HG03439 (cell line): ENCODE measurements at regions not wholly inside any gene's neighbourhood (a gene's known extent, or its start where the extent isn't known, plus 50 kb on each side); places are given as distances from the start of the nearest gene placed in this dataset.
"Not testable (repeated sequence)": the region's sequence is repeated elsewhere in the genome, so short reads cannot be mapped to it uniquely, and the experiment has no call there.

Source experiments
- ATAC-seq: cut with Tn5 transposase; IDR thresholded peaks from one replicate; pipeline ENCODE4 v1.9.1; 2021; ENCODE audit warnings: mild to moderate bottlenecking, moderate library complexity; ENCODE audit not compliant: unreplicated experiment

- ATAC-seq = not testable (repeated sequence)
These were observed 271.9 kb downstream of the LRATD1 start for GRCh38 chr2:14904378-14904777.

- no peak for ATAC-seq
These were observed 273.1 kb downstream of the LRATD1 start for GRCh38 chr2:14905571-14905970.

GRCh38 chr2:14907014-14907612 lies 274.6 kb downstream of the LRATD1 start:
- no peak for ATAC-seq

GRCh38 chr2:14909795-14910194 lies 277.3 kb downstream of the LRATD1 start:
- ATAC-seq = no peak

GRCh38 chr2:14910654-14911053 lies 278.1 kb downstream of the LRATD1 start:
- no peak for ATAC-seq

GRCh38 chr2:14915983-14916382 lies 283.5 kb downstream of the LRATD1 start:
- no peak for ATAC-seq

GRCh38 chr2:14923820-14924580 lies 291.5 kb downstream of the LRATD1 start:
- ATAC-seq = no peak

- no peak for ATAC-seq
These were observed 293.0 kb downstream of the LRATD1 start for GRCh38 chr2:14925471-14925870.

- ATAC-seq = no peak
These were observed 294.6 kb downstream of the LRATD1 start for GRCh38 chr2:14927021-14927564.

- no peak for ATAC-seq
These were observed 295.5 kb downstream of the LRATD1 start for GRCh38 chr2:14928056-14928455.

GRCh38 chr2:14930441-14930840 lies 297.9 kb downstream of the LRATD1 start:
- no peak for ATAC-seq

GRCh38 chr2:14932285-14932684 lies 299.8 kb downstream of the LRATD1 start:
- no peak for ATAC-seq

GRCh38 chr2:14933753-14934152 lies 301.2 kb downstream of the LRATD1 start:
- ATAC-seq = no peak

GRCh38 chr2:14936426-14936825 lies 303.9 kb downstream of the LRATD1 start:
- ATAC-seq = no peak

GRCh38 chr2:14937336-14937735 lies 304.8 kb downstream of the LRATD1 start:
- ATAC-seq = no peak

- no peak for ATAC-seq
These were observed 308.7 kb downstream of the LRATD1 start for GRCh38 chr2:14941151-14941631.

GRCh38 chr2:14942987-14943386 lies 310.5 kb downstream of the LRATD1 start:
- ATAC-seq = no peak

GRCh38 chr2:14944562-14945346 lies 312.2 kb downstream of the LRATD1 start:
- peak; percentile 76 for ATAC-seq

GRCh38 chr2:14951569-14952285 lies 319.2 kb downstream of the LRATD1 start:
- no peak for ATAC-seq

GRCh38 chr2:14952400-14952963 lies 320.0 kb downstream of the LRATD1 start:
- no peak for ATAC-seq
